ENCODE measurements at regions not wholly inside any gene's neighbourhood (a gene's known extent, or its start where the extent isn't known, plus 50 kb on each side); places are given as distances from the start of the nearest gene placed in this dataset.

DNA sequence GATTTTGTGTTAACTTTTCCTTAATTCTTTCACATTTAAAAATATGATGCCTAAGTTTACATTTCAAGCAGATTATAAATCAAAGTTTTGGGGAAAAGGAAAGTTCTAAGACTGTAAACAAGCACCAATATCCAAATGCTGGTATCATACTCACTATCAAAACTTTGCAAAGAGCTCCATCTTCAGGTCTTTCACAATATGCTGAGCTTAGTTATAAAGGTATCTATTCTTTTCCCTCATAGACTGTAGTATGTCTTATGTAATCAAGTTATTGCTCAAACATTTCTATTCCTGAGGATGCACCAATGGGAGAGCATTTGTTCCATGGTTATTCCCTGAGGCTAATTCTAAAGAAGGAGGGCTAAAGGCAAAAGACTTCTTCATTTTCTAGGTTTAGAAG lies 207.9 kb upstream of the FAM241A start:
- Histone ChIP-seq H3K27me3 (no peaks in the 10 kb centered on the region), H3K36me3 (no peaks in the 10 kb centered on the region), H3K27ac (no peak overlapping the region), H3K4me1 (no peaks in the 10 kb centered on the region), H3K9me3 (no peaks in the 10 kb centered on the region), H3K4me3 (no peak overlapping the region)
- DNase-seq (no peak), ATAC-seq (no peak)
- in situ Hi-C loops (cut with MboI; ENCODE audit: low sequenced_read_pairs in 4 of 4) (no loop called here), intact Hi-C loops (cut with DNase I; ENCODE audit: low total_unique reads) (no loop called here)
- TF ChIP-seq, protein P1, sequence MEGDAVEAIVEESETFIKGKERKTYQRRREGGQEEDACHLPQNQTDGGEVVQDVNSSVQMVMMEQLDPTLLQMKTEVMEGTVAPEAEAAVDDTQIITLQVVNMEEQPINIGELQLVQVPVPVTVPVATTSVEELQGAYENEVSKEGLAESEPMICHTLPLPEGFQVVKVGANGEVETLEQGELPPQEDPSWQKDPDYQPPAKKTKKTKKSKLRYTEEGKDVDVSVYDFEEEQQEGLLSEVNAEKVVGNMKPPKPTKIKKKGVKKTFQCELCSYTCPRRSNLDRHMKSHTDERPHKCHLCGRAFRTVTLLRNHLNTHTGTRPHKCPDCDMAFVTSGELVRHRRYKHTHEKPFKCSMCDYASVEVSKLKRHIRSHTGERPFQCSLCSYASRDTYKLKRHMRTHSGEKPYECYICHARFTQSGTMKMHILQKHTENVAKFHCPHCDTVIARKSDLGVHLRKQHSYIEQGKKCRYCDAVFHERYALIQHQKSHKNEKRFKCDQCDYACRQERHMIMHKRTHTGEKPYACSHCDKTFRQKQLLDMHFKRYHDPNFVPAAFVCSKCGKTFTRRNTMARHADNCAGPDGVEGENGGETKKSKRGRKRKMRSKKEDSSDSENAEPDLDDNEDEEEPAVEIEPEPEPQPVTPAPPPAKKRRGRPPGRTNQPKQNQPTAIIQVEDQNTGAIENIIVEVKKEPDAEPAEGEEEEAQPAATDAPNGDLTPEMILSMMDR (IDR thresholded peaks at IDR 0.05 in 4 of 5, conservative IDR thresholded peaks at IDR 0.05 in 1 of 5) = no peak
- no peak for TF ChIP-seq POLR2A (IDR thresholded peaks at IDR 0.05)

DNA sequence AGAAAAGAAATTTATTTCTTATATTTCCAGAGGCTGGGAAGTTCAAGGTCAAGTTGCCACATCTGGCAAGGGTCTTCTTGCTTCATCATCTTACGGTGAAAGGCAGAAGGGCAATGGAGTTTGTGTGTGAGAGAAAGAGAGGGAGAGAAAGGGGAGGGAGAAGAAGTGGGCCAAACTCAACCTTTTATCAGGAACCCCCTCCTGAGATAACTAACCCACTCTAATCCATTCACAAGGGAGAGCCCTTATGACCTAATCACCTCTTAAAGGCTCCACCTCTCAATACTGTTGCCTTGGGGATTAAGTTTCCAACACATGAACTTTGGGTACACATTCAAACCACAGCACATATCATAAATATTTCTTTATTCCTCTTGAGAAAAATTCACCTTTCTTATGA lies 203.3 kb upstream of the FAM241A start:
- Histone ChIP-seq H3K4me3 (no peak overlapping the region), H3K27me3 (no peaks in the 10 kb centered on the region), H3K36me3 (no peaks in the 10 kb centered on the region), H3K9me3 (no peaks in the 10 kb centered on the region), H3K4me1 (no peaks in the 10 kb centered on the region), H3K27ac (no peak overlapping the region)
- TF ChIP-seq, protein P1 (IDR thresholded peaks at IDR 0.05 in 4 of 5, conservative IDR thresholded peaks at IDR 0.05 in 1 of 5) = no peak
- no peak for TF ChIP-seq POLR2A (IDR thresholded peaks at IDR 0.05)
- in situ Hi-C loops (cut with MboI; ENCODE audit: low sequenced_read_pairs in 4 of 4) = no loop called here
- ATAC-seq (no peak), DNase-seq (no peak)
- intact Hi-C loops (cut with DNase I; ENCODE audit: low total_unique reads) = no loop called here

DNA sequence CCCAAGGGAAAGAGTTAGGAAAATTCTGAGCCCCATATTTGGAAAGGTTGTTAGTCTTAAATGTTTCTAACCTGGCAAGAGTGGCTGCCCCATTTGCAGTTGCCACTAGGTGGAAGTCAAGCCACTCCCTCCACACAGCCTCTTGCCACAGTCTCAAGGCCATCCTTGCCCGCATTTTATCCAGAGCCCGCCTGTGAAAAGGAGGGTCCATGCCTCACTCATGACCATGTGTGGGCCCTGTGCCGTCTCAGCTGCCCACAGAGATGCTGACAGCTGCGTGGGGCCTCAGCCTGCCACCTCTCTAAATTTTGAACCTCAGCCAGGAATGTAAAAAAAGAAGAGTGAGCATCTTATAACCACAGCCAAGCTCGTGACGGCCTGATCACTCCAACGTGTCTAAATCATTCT lies 201.5 kb upstream of the FAM241A start:
- no peaks in the 10 kb centered on the region for H3K4me1 ChIP-seq
- H3K4me3 ChIP-seq = no peak overlapping the region
- TF ChIP-seq, protein P1 (IDR thresholded peaks at IDR 0.05 in 4 of 5, conservative IDR thresholded peaks at IDR 0.05 in 1 of 5) = no peak
- TF ChIP-seq POLR2A (IDR thresholded peaks at IDR 0.05) = no peak
- no peaks in the 10 kb centered on the region for H3K27me3 ChIP-seq
- in situ Hi-C loops (cut with MboI; ENCODE audit: low sequenced_read_pairs in 4 of 4) (no loop called here), intact Hi-C loops (cut with DNase I; ENCODE audit: low total_unique reads) (no loop called here)
- H3K27ac ChIP-seq = no peak overlapping the region
- H3K9me3 ChIP-seq = no peaks in the 10 kb centered on the region
- DNase-seq (no peak), ATAC-seq (no peak)
- H3K36me3 ChIP-seq = no peaks in the 10 kb centered on the region

DNA sequence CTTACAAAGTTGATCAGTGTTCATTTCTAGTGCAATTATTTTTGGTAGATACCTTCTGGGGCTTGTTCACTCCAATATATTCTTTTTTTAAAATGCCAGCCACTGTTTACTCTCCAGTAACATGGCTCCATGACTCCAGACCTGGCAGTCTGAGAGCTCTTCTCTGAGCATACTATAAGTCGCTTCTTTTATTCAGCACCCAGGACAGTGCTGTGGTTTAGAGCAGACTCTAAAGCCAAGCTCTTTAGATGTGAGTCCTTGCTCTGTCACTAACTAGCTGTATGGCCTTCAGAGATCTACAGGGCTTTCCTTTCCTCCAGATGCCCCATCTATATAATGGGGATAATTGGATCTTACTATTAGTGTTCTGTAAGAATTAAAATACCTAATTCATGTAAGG lies 200.2 kb upstream of the FAM241A start:
- DNase-seq (no peak), ATAC-seq (no peak)
- intact Hi-C loops (cut with DNase I; ENCODE audit: low total_unique reads) (no loop called here), in situ Hi-C loops (cut with MboI; ENCODE audit: low sequenced_read_pairs in 4 of 4) (no loop called here)
- Histone ChIP-seq H3K9me3 (no peaks in the 10 kb centered on the region), H3K36me3 (no peaks in the 10 kb centered on the region), H3K27me3 (no peaks in the 10 kb centered on the region), H3K4me1 (no peaks in the 10 kb centered on the region), H3K4me3 (no peak overlapping the region), H3K27ac (no peak overlapping the region)
- TF ChIP-seq, protein P1 (IDR thresholded peaks at IDR 0.05 in 4 of 5, conservative IDR thresholded peaks at IDR 0.05 in 1 of 5) = no peak

DNA sequence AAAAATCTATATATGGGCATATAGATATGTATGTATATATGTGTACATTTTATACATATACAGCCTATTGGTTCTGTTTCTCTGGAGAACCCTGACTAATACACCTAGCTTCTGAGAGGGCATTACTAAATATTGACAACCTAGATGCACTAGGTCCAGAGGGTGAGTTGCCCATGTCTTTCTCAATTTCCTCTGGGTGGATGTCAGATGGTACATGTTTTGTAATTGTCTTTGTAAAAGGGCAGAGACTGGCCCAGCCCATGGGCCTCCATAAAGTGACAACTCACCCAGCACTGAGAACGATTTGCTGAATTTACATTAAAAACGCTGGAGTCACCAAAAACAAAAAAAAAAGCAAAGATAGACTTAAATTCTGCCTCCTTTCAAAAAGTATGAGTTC lies 198.5 kb upstream of the FAM241A start:
- ATAC-seq (no peak), DNase-seq (no peak)
- no peak overlapping the region for H3K27ac ChIP-seq
- no peaks in the 10 kb centered on the region for H3K4me1 ChIP-seq
- intact Hi-C loops (cut with DNase I; ENCODE audit: low total_unique reads) (no loop called here), in situ Hi-C loops (cut with MboI; ENCODE audit: low sequenced_read_pairs in 4 of 4) (no loop called here)
- no peak overlapping the region for H3K4me3 ChIP-seq
- H3K36me3 ChIP-seq = no peaks in the 10 kb centered on the region
- H3K9me3 ChIP-seq = no peaks in the 10 kb centered on the region
- no peaks in the 10 kb centered on the region for H3K27me3 ChIP-seq
- TF ChIP-seq, protein P1 (IDR thresholded peaks at IDR 0.05 in 4 of 5, conservative IDR thresholded peaks at IDR 0.05 in 1 of 5) = no peak
- no peak for TF ChIP-seq POLR2A (IDR thresholded peaks at IDR 0.05)
